Forelimb muscle (tissue), 1 donor: ENCODE measurements at regions not wholly inside any gene's neighbourhood (a gene's known extent, or its start where the extent isn't known, plus 50 kb on each side); places are given as distances from the start of the nearest gene placed in this dataset.
"Not testable (repeated sequence)": the region's sequence is repeated elsewhere in the genome, so short reads cannot be mapped to it uniquely, and the experiment has no call there.

Source experiments
- DNase-seq: peaks from one replicate; pipeline ENCODE4 v3.0.0-alpha.2; 2013; ENCODE audit warnings: low read depth

DNA sequence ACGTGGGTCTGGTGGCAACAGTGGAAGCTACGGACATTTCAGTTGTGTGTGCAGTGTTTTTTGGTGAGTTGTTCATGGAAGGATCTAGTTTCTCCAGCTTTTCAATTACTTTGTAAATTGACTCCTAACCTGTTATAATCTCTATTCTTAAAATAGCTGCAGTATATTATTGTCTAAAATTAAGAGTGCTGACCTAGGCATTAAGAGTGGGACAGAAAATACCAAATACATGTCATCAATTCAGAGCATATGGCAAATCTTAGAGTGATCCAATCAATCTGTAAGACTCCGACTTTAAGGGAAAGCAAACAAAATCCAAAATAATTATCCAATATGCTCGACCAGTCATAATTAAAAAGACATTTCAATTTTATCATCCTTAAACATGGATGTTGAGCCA, 338.1 kb upstream of the PCDH9 start:
- DNase-seq: no peak

DNA sequence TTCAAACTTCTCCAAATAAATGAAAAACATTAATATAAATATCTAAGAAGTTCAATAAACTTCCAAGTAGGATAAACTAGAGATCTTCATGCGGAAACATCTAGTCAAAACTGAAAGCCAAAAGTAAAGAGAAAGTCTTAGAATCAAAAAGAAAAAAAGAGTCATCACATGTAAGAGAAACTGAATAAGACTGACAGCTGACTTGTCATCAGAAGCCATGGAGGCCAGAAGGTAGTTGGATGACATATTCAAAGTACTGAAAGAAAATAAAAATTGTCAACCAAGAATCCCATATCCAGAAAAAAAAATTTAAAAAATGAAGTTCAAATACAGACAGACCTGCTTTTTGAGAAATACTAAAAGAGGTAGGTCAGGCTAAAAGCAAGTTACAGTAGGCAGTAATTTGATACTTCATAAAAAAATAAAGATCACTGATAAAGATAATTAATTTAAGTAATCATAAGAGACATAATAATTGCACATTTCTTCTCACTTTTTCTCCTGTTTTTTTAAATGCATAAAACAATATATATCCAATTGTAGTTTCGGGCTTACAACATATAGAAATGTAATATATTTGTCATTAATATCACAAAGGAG, 327.6 kb upstream of the PCDH9 start:
- no peak for DNase-seq

DNA sequence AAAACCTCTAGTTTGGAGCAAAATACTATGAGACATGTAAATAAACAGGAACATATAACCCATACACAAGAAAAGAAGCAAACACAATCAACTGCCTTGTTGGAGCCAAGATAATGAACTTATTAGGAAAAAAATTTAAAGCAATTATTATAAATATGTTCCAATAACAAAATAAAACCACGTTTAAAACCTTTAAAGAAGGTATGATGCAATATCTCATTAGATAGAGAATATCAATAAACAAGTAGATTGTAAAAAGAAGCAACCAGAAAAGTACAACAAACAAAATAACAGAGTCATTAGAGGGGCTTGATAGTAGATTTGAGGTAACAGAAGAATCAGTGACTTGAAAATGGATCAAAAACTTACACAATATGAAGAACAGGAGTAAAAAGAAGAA, 327.0 kb upstream of the PCDH9 start:
- no peak for DNase-seq

DNA sequence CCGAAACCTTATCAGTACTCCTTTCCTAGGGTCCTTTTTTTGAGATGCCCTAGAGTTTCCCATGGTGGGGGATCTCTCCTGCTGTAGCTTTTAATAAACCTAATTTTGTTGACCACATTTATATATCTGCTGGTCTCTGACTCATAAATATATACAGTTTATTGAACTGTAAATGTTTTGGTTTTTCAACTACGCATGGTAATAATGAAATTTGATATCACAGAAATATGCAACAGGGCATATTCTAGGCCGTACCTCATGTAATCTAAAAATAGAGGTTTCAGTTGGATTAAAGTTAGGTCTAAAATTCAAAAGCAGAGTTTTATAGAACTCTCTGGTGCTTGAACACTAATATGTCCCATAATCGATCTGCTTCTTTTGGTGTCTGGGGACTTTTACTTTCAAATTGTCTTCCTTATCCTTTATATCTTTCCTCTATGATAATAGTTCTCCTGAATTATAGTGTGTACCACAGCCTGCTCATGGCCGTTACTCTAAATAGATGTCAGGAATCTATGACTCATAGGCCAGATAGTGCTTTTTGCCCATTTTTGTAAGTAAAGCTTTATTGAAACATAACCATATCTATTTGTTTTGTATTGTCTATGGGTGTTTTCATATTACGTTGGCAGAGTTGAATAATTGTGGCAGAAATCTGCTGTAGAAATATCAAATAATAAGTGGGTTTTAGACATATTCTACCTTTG, 324.8 kb upstream of the PCDH9 start:
- no peak for DNase-seq

DNA sequence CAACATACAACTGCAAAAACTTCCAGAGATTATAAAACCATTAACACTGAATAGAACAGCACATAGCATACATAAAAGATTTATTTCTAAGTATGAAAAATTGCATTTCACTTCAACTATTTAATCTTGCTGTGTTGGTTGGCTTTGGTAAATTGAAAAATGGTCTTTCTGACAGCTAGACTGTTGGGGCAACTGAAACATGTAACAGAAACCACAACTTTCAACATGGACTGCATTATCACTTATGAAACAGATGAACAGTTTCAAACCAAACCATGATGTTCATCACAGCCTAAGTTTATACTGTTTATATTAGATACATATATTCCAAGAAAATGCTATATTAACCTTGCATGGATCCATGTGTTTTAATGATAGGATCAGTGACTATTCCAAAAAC, 324.1 kb upstream of the PCDH9 start:
- DNase-seq: no peak

DNA sequence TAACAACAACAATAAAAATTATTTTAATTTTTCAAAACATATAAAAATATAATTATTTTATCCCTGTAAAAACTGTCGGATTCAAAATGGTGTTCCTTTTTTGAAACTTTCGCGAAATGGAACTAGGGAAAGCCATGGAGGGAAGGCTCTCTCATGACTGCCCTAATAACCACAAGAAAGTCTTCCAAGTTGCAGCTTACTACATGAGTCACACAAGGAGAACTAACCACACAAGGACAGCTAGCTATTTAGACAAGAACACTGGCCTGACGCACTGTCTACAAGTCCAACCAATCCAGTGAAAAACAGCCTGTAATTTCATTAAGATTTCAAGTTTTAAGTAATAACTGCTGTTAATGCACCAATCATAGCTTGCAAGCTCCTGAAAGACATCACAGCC, 319.2 kb upstream of the PCDH9 start:
- DNase-seq: no peak

DNA sequence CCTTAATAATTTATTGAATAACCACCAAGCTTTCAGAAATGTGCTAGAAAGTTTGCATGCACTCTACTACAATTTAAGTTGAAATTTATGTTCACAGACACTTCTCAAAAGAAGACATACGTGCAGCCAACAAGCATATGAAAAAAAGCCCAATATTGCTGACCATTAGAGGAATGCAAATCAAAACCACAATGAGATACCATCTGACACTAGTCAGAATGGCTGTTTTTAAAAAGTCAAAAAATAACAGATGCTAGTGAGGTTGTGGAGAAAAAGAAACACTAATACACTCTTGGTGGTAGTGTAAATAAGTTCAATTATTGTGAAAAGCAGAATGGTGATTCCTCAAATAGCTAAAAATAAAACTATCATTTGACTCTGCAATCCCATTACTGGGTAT, 308.8 kb upstream of the PCDH9 start:
- DNase-seq: no peak

DNA sequence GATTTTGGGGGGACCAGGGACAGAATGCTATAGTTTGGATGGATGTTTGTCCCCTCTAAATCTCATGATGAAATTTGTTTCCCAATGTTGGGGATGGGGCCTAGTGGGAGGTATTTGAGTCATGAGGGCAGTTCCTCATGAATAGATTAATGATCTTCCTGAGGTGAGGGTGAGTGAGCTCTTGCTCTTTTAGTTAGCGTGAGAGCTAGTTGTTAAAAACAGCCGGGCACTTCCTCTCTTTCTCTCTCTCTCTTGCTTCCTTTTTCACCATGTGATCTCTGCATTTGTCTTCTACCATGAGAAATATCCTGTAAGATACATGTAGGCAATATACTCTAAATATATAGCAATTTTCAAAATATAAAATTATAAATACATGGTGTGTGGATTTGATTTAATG, 290.8 kb upstream of the PCDH9 start:
- no peak for DNase-seq

DNA sequence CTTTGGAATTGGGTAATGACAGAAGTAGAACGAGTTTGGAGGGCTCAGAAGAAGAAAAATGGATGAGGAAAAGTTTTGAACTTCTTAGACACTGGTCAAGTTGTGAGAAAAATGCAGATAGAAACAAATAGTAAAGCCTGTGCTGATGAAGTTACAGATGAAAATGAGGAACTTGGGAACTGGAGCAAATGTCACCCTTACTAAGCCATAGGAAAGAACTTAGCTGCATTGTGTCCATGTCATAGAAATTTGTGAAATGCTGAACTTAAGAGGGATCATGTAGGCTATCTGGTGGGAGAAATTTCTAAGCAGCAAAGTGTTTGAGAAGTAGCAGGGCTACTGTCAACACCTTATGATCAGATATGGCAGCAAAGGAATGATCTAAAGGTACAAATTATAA, 289.2 kb upstream of the PCDH9 start:
- DNase-seq: no peak

DNA sequence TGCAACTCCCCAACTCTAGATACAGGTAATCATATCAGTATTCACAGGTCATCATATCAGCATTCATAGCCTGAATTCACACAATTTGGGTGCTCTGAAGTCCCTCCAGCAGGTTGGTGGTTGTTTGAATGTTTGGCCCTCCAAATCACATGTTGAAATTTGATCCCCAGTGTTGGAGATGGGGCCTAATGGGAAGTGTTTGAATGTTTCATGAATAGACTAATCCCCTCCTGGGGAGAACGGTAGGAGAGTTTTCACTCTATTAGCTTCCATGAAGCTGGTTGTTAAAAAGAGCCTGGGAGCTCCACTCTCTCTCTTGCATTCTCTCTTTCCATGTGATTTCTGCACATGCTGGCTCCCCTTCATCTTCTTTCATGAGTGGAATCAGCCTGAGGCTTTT, 288.6 kb upstream of the PCDH9 start:
- no peak for DNase-seq

DNA sequence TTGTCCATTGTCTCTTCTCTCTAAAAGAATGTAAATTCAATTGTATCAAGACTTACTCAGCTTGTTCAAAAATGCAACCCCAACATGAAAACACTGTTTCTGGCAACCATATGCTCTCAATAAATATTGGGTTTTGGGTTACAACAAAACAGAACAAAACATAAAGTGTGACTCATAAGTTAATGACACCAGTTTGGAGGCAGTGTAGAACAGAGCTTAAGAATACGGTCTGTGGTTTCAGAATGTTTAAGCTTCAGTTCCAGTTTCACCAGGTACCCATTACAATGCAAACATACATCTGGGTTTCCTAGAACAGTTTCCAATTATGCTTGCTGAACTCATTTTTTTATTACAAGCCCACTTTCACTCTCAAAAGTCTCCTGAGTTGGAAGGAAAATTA, 285.8 kb upstream of the PCDH9 start:
- no peak for DNase-seq

DNA sequence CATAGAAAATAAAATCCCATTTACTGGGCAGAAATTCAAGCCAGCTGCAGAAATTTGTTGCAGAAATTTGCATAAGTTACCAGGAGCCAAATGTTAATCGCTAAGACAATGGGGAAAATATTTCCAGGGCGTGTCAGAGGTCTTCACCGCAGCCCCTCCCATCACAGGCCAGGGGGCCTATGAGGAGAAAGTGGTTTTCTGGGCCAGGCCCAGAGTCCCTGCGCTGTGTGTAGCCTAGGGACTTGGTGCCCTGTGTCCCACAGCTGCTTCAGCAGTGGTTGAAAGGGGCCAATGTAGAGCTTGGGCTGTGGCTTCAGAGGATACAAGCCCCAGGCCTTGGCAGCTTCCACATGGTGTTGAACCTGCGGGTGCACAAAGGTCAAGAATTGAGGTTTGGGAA, 278.9 kb upstream of the PCDH9 start:
- no peak for DNase-seq

DNA sequence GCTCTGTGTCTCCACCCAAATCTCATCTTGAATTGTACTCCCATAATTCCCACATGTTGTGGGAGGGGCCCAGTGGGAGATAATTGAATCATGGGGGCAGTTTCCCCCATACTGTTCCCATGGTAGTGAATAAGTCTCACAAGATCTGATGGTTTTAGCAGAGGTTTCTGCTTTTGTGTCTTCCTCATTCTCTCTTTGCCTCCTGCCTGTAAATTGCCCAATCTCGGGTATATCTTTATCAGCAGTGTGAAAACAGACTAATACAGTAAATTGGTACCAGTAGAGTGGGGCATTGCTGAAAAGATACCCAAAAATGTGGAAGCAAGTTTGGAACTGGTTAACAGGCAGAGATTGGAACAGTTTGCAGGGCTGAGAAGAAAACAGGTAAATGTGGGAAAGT, 278.1 kb upstream of the PCDH9 start:
- DNase-seq: not testable (repeated sequence)

DNA sequence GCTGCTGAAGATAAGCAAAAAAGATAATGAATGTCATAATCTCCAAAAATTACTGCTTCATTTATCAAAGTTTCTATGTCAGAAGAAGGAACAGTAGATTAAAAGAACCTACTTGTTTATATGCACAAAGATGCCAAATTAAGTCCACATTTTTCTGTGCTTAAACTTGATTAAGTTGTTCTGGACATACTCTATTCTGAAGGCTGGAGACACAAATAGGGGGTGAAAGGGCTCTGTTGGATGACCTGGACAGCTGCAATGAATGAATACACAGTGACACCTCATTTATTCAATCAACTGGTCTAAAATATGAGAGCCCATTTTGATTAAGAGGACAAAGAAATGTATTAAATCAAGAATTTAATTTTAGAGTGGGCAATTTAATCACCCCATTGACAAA, 276.3 kb upstream of the PCDH9 start:
- DNase-seq: no peak

DNA sequence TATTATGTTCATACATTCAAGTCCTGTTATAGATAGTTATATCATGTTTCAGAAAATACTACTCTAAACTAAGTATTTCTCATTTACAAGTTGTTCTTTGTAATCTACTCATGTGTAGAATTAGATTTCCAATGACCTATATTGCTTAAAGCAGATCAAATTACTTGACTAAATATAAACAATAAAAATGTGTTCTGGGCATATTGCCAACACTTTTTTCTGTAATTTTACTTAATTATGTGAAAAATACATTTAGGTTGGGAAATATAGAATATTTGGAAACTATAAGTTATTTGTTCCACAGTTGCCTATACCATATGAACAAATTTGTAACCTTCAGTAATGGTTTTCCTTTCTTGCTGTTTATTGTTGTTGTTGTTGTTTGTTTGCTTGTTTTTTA, 275.2 kb upstream of the PCDH9 start:
- no peak for DNase-seq

DNA sequence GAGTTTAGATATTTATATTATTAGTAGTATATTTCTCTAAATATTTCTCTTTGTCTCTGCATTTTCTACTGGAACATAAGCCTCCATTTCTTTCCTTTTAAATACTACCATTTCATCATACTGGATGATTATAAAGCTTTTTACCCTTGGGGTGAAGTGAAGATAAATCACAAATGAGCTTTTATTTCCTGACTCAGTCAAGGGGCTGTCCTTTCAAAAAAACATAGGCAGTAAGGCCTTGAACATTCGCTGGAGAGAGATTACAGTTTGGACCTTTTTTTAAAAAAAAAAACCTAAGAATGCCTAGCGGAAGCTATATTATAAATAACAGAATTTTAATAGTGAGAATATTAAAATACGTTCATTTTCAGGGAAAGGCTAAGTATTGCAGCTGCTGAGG, 268.8 kb upstream of the PCDH9 start:
- DNase-seq: no peak

DNA sequence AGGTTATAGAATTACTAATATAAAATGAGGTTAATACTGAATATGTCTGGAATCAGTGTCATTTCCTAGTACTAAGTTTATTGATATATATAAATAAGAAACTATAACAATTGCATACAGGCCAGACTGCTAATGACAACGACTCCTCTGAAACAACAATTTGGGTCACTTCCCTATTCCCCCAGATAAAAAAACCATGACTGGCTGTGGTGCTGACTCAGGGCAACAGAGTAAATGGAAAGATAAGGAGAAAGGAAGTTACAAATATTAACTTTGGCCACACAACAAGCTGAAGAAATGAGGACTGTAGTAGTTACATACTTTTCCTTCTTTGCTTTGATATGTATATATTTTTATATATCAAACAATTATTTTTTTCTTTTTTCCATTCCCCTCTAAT, 263.7 kb upstream of the PCDH9 start:
- no peak for DNase-seq

DNA sequence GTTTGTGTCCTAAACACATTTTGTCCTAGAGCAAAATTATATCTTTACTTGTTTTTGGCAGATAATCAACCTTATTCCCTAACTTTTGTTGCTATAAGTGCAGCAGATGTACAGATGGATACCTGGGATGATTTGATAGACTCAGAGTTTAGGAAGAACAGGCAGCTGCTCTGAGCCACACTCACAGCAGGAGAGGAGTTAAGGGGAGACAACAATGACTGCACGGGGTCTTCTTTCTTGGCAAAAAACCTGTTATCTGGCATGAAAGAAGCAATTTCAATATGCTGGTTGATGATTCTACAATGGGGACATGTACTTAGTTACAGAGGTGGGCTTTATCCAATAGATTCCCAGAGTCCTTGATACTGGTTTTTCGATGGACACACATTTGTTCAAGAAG, 258.9 kb upstream of the PCDH9 start:
- DNase-seq: no peak

DNA sequence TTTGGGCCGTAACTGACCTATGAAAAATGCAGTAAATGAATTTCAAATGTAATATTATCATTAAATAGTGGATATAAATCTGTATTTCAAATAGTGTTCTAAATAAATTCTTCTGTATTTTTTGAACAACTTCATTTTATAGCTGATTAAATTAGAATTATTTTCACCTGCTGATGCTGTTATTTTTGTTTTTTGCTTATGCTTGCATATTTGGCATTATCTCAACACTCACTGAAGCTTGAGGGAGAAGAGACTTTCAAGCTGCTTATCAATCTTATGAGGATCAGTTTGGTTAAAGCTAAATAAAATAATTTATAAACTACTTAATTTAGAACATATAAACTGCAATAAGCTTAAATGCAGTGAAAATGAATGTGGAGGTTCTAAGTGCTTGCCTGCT, 251.3 kb upstream of the PCDH9 start:
- no peak for DNase-seq

DNA sequence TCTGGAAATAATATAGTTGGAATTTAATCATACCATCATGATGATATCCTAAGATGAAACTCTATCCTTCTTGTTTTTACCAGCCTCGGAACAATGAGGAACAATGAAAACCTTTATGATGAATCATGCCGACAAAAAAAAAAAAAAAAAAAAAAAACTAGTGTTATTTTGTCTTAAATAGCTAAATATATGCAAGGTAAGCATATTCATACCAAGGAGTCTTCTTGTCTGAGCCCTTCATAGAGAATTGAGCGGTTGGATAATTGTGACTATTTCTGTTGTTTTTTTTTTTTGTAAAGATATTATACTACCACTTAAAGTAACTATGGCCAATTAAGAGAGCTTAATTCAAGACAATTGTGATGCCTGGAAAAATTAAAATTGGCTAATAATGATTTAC, 244.0 kb upstream of the PCDH9 start:
- DNase-seq: no peak

DNA sequence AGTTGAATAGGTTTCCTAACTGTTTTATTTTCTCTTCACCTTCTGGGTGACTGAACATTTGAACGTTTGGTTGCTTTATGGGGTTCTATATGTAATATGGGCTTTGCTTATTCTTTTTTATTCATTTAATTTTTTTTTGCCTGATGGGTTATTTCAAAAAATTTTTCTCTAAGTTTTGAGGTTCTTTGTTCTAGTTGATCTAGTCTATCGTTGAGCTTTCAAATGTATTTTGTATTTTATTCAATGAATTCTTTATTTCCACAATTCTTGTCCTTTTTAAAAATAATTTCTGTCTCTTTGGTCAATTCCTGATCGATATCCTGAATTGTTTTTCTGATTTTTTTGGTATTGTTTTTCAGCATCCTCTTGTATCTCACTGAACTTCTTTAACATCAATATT, 239.5 kb upstream of the PCDH9 start:
- DNase-seq: no peak

DNA sequence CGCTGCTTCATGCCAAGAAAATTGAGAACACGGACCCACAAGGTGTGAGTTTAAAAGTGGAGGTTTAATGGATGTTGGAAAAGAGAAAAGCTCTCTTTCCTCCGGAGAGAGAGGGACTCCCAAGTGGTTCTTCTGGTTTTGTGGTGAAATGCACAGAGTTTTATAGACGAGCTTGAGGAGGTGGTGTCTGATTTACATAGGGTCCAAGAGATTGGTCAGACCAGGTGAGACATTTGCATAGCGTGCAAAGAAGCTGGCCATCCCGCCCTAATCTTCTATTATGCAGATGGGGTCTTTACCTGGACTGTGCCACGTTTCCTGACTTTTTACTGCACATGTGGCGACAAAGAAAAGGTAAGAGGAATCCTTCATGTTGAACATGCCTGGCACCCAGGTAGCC, 236.4 kb upstream of the PCDH9 start:
- no peak for DNase-seq

DNA sequence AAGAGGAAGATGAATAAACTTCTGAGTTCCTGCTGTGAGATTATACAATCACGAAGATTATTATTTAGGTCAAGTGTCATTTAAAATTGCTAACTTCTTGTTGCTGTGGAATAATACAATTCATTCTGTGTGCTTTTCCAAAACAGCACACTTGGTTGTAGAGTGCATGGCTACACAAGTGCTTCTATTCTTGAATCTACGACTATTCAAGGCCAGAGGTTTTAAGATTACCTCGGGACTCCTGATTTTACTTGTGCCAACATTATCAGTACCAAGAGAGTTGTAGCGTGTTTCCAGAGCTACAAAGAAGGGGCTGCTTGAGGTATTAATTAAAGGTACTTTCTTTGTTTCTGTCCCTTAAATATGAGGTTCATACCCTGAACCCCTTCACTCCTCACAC, 234.0 kb upstream of the PCDH9 start:
- DNase-seq: no peak

DNA sequence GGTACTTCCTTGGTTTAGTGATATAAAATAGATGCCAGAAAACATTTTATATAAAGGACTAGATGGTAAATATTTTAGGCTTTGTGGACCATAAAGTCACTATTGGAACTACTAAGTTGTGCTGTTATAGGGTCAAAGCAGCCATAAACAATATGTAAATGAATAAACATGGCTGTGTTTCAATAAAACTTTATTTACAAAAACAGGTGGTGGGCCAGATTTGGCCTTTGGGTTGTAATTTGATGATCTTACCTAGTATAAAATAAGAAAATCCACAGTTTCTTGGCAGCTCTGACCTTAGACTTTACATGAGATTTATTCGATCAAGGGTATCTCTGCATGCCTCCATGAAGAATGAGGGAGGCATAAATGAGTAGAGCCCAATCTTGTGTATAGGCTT, 232.0 kb upstream of the PCDH9 start:
- no peak for DNase-seq
